ENCODE measurements at regions not wholly inside any gene's neighbourhood (a gene's known extent, or its start where the extent isn't known, plus 50 kb on each side); places are given as distances from the start of the nearest gene placed in this dataset.
A peak's percentile ranks its signal among the peaks of the same experiment; 100 is the strongest.

DNA sequence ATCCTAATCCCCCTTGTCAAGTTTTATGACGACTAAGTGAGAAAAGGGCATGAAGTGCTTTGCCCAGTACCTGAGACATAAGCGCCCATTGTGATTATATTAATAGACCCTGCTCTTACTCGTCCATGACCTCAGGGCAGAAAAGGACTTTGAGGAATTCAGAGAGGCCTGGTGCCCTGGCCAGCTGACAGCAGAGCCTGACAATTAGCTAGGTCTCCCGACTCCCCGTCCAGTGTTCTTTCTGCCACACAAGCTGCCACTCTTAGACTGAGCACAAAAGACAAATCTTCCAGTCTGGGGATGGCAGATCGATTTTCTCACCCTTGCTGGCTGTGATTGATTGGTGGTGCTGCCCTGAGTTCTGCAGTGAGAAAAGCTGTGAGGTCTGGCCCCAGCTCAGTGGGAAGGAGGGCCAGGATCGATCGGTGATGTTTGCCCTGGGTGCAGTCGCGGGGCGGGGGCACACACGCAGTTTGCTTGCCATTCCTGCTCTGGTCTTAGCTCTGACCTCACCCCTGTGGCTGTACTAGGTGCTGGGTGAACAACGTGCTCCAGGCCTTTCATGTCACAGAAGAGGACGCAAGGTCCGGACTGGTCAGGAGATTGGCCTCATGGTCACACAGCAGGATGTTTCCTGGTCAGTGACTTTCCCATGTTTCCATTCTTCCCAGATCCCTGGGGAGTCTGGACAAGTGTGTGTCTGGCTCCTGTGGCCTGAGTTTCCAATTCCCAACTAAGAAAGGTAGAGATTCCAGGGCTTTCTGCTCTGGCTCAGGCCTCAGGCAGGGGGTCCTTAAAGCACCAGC lies 67.4 kb upstream of the TLE3 start:
- DNase-seq (ENCODE audit: low read depth, low spot score): no peak

GRCh38 chr15:70164156-70164900 lies 66.6 kb upstream of the TLE3 start:
- DNase-seq (ENCODE audit: low read depth, low spot score): no peak

DNA sequence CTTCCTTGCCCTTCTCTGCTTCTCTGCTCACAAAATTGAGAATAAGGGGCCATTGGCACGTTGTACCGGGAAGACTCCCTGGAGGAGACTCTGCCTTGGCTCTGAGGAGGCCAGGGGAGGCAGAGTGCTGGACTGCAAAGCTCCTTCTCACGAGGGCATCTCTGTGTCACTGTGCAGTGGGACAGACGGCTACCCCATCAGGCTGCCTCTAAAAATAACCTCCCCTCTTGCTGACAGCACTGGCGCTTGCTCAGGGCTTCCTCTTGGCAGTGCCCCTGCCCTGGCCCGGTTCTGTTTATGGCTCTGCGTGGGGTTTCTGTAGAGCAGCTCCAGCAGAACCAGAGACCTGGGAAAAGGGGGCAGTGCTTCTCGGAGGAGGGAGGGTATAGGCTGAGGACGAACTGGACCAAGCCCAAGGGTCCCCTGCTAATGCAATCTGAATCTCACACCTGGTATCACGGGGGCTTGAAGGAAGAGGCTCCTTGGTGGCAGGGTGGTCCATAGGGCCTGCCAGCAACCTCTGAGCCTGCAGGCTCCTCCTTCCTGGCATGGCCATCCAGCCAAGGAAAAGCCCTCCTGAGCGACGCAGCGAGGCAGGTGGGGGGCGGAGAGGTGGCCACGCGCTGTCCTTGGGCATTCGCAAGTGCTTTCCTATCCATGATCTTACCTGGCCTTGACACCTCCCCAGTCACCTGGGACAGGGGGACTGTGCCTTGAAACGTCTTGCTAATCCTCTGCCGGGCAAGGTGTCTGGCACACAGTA lies 63.3 kb upstream of the TLE3 start:
- no peak for DNase-seq (ENCODE audit: low read depth, low spot score)

DNA sequence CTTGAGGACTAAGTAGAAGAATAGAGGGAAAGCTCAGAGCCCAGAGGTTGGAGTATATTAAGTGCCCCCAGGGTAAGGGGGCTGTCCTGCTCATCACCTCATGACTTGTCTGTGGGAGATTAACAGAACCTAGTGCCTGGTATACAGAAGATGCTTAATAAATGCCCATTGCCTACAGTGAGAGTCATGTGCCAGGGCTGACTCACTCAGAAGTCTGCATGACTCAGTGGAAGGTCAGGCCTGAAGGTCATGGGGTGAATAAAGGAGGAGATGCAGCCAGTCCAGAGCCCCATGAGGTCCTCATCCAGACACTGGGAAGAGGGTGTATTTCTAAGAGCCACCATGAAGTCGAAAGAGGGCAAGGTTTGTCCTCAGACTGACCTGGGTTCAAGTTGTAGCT lies 62.5 kb upstream of the TLE3 start:
- no peak for DNase-seq (ENCODE audit: low read depth, low spot score)

- DNase-seq (ENCODE audit: low read depth, low spot score): no peak
Measured at GRCh38 chr15:70159713-70160009, 61.9 kb upstream of the TLE3 start.

GRCh38 chr15:70159001-70159712 lies 61.4 kb upstream of the TLE3 start:
- DNase-seq (ENCODE audit: low read depth, low spot score): no peak

DNA sequence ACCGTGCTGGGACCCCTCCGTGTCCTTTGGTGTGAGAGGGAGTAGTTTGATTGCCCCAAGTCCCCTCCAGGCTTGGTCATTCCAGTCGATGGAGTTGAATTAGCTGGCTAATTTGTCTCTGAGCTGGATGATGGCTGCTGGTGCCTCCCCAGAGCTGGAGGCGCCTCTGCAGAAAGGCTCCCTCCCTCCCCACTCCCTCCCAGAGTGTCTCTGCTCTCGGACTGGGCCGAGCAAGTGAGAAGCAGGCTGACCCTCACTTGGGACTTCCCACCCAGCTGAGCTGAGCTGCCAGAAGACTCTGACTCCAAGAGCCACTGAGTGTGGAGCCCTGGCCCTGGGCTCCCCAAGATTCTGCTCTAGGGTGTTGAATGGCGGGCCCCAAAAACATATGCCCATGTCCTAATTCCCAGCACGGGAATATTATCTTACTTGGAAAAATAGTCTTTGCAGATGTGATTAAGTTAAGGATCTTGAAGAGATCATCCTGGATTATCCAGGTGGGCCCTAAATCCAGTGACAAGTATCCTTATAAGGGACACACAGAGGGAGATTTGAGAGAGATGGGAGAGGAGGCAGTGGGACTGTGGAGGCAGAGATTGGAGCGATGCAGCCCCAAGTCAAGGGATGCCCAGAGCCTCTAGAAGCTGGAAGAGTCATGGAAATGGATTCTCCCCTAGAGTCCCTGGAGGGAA lies 60.7 kb upstream of the TLE3 start:
- DNase-seq (ENCODE audit: low read depth, low spot score): no peak

GRCh38 chr15:70156671-70157271 lies 59.1 kb upstream of the TLE3 start:
- peak; percentile 84 for DNase-seq (ENCODE audit: low read depth, low spot score)

GRCh38 chr15:70154718-70155347 lies 57.1 kb upstream of the TLE3 start:
- DNase-seq (ENCODE audit: low read depth, low spot score): peak; percentile 57

DNA sequence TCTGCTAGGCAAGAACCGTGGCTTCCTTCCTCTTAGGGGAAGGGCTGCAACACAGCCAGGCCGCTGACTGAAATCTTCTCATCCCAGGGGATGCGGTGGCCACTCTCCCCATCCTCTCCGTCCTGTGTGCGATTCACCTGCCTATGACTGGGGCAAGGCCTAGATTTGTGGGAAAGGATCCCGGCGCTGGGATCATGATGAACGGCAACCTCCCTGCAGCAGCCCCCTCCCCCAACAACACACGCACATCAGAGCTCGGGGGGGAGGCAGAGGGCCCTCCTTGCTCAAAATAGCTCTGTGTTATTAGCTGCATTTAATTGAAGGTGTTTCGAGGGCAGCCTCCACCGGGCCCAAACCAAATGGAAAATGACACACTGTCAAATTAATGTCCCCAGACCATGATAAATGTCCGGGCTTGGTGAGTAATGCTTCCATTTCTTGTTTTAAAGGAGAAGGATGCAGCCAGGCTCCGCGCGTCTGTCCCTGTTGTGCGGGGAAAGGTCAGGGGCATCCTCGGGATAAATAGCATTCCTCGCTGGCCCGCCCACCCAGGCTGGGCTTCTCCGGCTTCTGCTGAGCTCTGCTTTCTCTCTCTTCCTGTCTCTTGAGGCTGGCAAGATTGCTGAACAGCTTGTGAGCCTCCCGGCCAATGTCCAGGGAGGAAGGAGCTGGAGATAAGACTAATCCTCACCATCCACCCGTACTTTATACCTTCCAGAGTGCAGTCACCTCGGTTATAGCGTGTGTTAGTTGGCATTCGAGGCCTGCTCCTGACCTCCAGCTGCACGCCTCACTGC lies 56.4 kb upstream of the TLE3 start:
- DNase-seq (ENCODE audit: low read depth, low spot score): no peak

DNA sequence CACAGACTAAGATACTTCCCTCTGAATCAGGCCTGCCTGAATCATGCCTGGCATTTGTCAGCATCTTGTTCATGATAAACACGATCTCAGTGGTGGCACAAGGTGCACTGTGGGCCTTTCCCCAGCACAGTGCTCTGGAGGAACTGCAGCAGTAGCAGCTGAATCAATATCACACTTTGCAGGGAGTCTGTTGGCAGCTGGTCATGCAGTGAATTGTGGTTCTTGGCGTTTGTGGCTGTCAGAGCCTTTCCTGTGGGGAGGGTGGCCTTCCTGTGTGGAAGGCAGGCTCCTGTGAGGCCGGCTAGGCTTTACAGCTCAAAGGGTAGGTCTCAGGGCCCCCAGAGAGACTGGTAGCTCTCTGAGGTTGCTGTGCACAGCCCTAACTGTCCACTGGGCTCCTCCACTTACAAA lies 54.4 kb upstream of the TLE3 start:
- peak; percentile 65 for DNase-seq (ENCODE audit: low read depth, low spot score)

DNA sequence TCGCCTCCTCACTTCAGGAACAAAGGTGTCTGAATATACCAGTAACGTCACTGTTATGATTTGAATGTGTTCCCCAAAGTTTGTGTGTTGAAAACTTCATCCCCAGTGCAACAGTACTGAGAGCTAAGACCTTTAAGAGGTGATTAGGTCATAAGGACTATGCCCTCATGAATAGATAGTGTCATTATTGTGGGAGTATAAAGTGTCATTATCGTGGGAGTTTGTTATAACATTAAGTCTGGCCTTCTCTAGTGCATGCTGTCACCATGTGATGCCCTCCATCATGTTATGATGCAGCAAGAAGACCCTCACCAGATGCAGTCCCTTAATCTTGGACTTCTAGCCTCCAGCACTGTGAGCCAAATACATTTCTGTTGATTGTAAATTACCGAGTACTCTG lies 53.7 kb upstream of the TLE3 start:
- no peak for DNase-seq (ENCODE audit: low read depth, low spot score)

DNA sequence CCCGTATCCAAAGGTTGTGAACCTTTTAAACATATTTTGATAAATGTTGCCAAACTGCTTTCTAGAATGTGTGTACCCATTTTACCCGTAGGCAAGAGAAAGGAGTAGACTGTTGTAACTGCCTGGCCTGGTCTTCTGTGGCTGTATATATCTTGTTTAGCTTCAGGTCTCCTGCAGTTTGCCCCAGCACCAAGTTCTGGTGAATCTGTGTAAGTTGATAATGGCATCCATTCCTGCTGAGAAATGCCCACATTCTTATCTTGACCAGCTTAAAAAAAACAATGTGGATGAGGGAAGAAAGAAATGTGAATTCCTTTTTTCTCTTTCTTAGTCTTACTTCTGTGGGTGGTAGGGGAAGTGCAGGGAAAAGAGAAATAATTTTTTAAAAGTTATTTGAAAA lies 53.3 kb upstream of the TLE3 start:
- peak; percentile 22 for DNase-seq (ENCODE audit: low read depth, low spot score)

- DNase-seq (ENCODE audit: low read depth, low spot score): no peak
Measured at GRCh38 chr15:70150405-70150747, 52.7 kb upstream of the TLE3 start.

GRCh38 chr15:70149667-70150404 lies 52.1 kb upstream of the TLE3 start:
- peak; percentile 48 for DNase-seq (ENCODE audit: low read depth, low spot score)

DNA sequence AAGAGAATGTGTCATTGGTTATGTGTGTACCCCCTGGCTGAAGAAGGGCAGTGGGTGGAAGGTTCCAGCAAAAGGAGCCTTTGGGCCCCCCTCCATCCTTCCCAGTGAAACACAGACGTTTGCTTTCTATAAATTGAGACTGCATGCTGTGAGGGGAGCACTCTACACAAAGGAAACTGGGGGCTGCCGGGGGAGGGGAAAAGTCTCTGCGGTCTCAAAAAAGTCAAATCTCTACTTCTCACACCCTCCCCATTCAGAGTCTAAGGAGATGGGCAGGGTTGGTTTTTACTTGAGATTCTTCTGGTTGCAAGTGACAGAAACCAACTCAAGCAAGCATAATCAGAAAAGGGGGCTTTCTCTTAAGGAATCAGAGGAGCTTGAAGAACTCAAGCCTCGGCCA lies 50.1 kb upstream of the TLE3 start:
- DNase-seq (ENCODE audit: low read depth, low spot score): no peak

Measured in astrocyte of the hippocampus (primary cell).